ENCODE measurements at regions not wholly inside any gene's neighbourhood (a gene's known extent, or its start where the extent isn't known, plus 50 kb on each side); places are given as distances from the start of the nearest gene placed in this dataset.

GRCh38 chr1:238789916-238790667 lies 596.3 kb upstream of the CHRM3 start:
- H3K36me3 ChIP-seq (ENCODE audit: control insufficient read depth, insufficient read depth, low read length): no peaks in the 10 kb centered on the region
- DNase-seq (ENCODE audit: low read depth): no peak
- TF ChIP-seq CTCF (IDR thresholded peaks at IDR 0.05; ENCODE audit: insufficient read depth, low read length, poor library complexity, severe bottlenecking): no peak

GRCh38 chr1:238787471-238787870 lies 598.9 kb upstream of the CHRM3 start:
- Histone ChIP-seq H3K4me3 (ENCODE audit: low read depth, low read length) (no peak overlapping the region), H3K27me3 (ENCODE audit: control insufficient read depth, insufficient read depth, low read length) (no peaks in the 10 kb centered on the region), H3K36me3 (ENCODE audit: control insufficient read depth, insufficient read depth, low read length) (no peaks in the 10 kb centered on the region)
- DNase-seq (ENCODE audit: low read depth): no peak
- no peak for TF ChIP-seq CTCF (IDR thresholded peaks at IDR 0.05; ENCODE audit: insufficient read depth, low read length, poor library complexity, severe bottlenecking)

More at GRCh38 chr1:238789916-238790667, 596.3 kb upstream of the CHRM3 start:
- Histone ChIP-seq H3K4me3 (ENCODE audit: low read depth, low read length) (no peak overlapping the region), H3K27me3 (ENCODE audit: control insufficient read depth, insufficient read depth, low read length) (no peaks in the 10 kb centered on the region)

GRCh38 chr1:238783633-238784032 lies 602.7 kb upstream of the CHRM3 start:
- H3K27me3 ChIP-seq (ENCODE audit: control insufficient read depth, insufficient read depth, low read length): no peaks in the 10 kb centered on the region
- no peak overlapping the region for H3K4me3 ChIP-seq (ENCODE audit: low read depth, low read length)
- DNase-seq (ENCODE audit: low read depth): no peak
- TF ChIP-seq CTCF (IDR thresholded peaks at IDR 0.05; ENCODE audit: insufficient read depth, low read length, poor library complexity, severe bottlenecking): no peak
- H3K36me3 ChIP-seq (ENCODE audit: control insufficient read depth, insufficient read depth, low read length): no peaks in the 10 kb centered on the region

GRCh38 chr1:238779716-238780115 lies 606.7 kb upstream of the CHRM3 start:
- no peaks in the 10 kb centered on the region for H3K27me3 ChIP-seq (ENCODE audit: control insufficient read depth, insufficient read depth, low read length)
- no peak for DNase-seq (ENCODE audit: low read depth)
- no peak for TF ChIP-seq CTCF (IDR thresholded peaks at IDR 0.05; ENCODE audit: insufficient read depth, low read length, poor library complexity, severe bottlenecking)

GRCh38 chr1:238778113-238778512 lies 608.3 kb upstream of the CHRM3 start:
- no peak for DNase-seq (ENCODE audit: low read depth)
- TF ChIP-seq CTCF (IDR thresholded peaks at IDR 0.05; ENCODE audit: insufficient read depth, low read length, poor library complexity, severe bottlenecking): no peak
- Histone ChIP-seq H3K27me3 (ENCODE audit: control insufficient read depth, insufficient read depth, low read length) (no peaks in the 10 kb centered on the region), H3K36me3 (ENCODE audit: control insufficient read depth, insufficient read depth, low read length) (no peaks in the 10 kb centered on the region), H3K4me3 (ENCODE audit: low read depth, low read length) (no peak overlapping the region)

More at GRCh38 chr1:238779716-238780115, 606.7 kb upstream of the CHRM3 start:
- no peaks in the 10 kb centered on the region for H3K36me3 ChIP-seq (ENCODE audit: control insufficient read depth, insufficient read depth, low read length)
- no peak overlapping the region for H3K4me3 ChIP-seq (ENCODE audit: low read depth, low read length)

- TF ChIP-seq CTCF (IDR thresholded peaks at IDR 0.05; ENCODE audit: insufficient read depth, low read length, poor library complexity, severe bottlenecking): no peak
- Histone ChIP-seq H3K36me3 (ENCODE audit: control insufficient read depth, insufficient read depth, low read length) (no peaks in the 10 kb centered on the region), H3K4me3 (ENCODE audit: low read depth, low read length) (no peak overlapping the region), H3K27me3 (ENCODE audit: control insufficient read depth, insufficient read depth, low read length) (no peaks in the 10 kb centered on the region)
- DNase-seq (ENCODE audit: low read depth): no peak
These were observed 608.8 kb upstream of the CHRM3 start for GRCh38 chr1:238777551-238777950.

Measured in kidney epithelial cell (primary cell).